Activated naive CD4-positive, alpha-beta T cell treated with anti-CD3 and anti-CD28 coated beads, Interleukin-2, amount 10 ng/mL, durations not matched to agents 7 days and 5 days (primary cell): ENCODE measurements at regions not wholly inside any gene's neighbourhood (a gene's known extent, or its start where the extent isn't known, plus 50 kb on each side); places are given as distances from the start of the nearest gene placed in this dataset.
A peak's percentile ranks its signal among the peaks of the same experiment; 100 is the strongest.

ENCODE experiments used
- CTCF ChIA-PET: fragments of 350-600 bp; sonication (Branson Sonifier 250); formaldehyde crosslinking; loops from one replicate; lab custom pipeline; 2021; ENCODE audit warnings: antibody characterized with exemption; lab: Charles Lee
- DNase-seq: peaks from one replicate; pipeline ENCODE4 v3.0.0-alpha.2; 2020
- H3K27ac Mint-ChIP-seq: one replicate; pipeline ENCODE4 v1.8.0; 2021; ENCODE audit warnings: mild to moderate bottlenecking, moderate library complexity, mixed read lengths
- H3K27me3 Mint-ChIP-seq: one replicate; pipeline ENCODE4 v1.8.0; 2021; ENCODE audit warnings: mild to moderate bottlenecking, mixed read lengths
- H3K36me3 Mint-ChIP-seq: one replicate; pipeline ENCODE4 v1.8.0; 2021; ENCODE audit warnings: mixed read lengths
- H3K4me1 Mint-ChIP-seq: one replicate; pipeline ENCODE4 v1.8.0; 2021; ENCODE audit warnings: mixed read lengths
- H3K4me3 Mint-ChIP-seq: one replicate; pipeline ENCODE4 v1.8.0; 2021; ENCODE audit warnings: mild to moderate bottlenecking, moderate library complexity, mixed read lengths
- H3K9me3 Mint-ChIP-seq: one replicate; pipeline ENCODE4 v1.8.0; 2021; ENCODE audit warnings: mixed read lengths

DNA sequence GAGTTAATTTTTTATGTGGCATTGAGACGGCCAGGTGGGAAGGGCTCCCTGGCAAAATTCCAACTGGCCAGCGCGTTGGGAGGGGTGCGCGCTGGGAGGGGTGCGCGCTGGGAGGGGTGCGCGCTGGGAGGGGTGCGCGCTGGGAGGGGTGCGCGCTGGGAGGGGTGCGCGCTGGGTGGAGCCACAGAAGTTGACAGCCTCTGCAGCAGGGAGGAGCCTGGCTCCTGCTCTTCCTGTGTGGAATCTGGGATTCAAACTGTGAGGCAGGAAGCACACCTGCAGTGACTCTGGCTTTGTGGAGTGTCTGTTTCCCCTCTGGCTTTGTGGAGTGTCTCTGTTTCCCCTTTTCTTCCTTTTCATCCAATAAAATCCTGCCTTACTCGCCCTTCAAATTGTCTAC, 147.9 kb upstream of the CBLN2 start:
- H3K4me1 Mint-ChIP-seq, result no peaks in the 10 kb centered on the region
- no peaks in the 10 kb centered on the region for H3K27me3 Mint-ChIP-seq
- no peak overlapping the region for H3K4me3 Mint-ChIP-seq
- no peak overlapping the region for H3K27ac Mint-ChIP-seq
- CTCF ChIA-PET, result no interaction called here
- no peak for DNase-seq
- no peaks in the 10 kb centered on the region for H3K9me3 Mint-ChIP-seq
- H3K36me3 Mint-ChIP-seq, result no peaks in the 10 kb centered on the region

DNA sequence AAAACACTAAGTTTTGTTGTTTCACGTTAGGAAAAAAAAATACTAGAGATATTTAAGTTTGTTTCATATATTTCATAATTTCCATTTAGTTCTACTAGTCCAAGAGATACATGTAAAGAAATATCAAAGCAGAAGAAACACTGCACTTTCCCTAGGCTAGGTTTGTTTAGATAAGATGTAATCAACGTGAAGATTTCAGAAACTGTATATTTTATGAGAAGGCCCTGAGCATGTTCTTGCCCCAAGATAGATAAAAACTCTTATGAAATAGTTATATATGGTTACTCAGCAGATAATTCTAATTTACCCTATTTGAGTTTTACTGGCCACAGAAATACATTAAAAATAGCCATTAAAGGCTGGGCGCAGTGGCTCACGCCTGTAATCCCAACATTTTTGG, 143.6 kb upstream of the CBLN2 start:
- CTCF ChIA-PET, result no interaction called here
- Mint-ChIP-seq H3K4me1 (no peaks in the 10 kb centered on the region), H3K27me3 (no peaks in the 10 kb centered on the region), H3K9me3 (no peaks in the 10 kb centered on the region), H3K4me3 (no peak overlapping the region), H3K27ac (no peak overlapping the region), H3K36me3 (no peaks in the 10 kb centered on the region)
- no peak for DNase-seq

DNA sequence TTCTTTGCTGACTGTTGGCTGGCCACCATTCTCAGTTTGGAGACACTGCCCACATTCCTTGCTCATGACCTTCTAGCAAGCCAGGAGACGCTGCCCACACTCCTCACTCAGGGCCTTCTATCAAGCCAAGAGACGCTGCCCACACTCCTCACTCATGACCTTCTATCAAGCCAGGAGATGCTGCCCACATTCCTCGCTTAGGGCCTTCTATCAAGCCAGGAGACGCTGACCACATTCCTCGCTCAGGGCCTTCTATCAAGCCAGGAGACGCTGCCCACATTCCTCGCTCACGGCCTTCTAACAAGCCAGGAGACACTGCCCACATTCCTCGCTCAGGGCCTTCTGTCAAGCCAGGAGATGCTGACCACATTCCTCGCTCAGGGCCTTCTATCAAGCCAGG, 131.3 kb upstream of the CBLN2 start:
- Mint-ChIP-seq H3K27me3 (peaks cover 4% of the 10 kb centered on the region), H3K36me3 (no peaks in the 10 kb centered on the region), H3K9me3 (no peaks in the 10 kb centered on the region), H3K4me3 (no peak overlapping the region), H3K4me1 (no peaks in the 10 kb centered on the region), H3K27ac (no peak overlapping the region)
- no peak for DNase-seq
- CTCF ChIA-PET, result no interaction called here

GRCh38 chr18:72674710-72675109, 130.6 kb upstream of the CBLN2 start:
- CTCF ChIA-PET, result no interaction called here
- Mint-ChIP-seq H3K27me3 (peaks cover 4% of the 10 kb centered on the region), H3K4me3 (no peak overlapping the region)

GRCh38 chr18:72673242-72673641, 129.1 kb upstream of the CBLN2 start:
- Mint-ChIP-seq H3K4me1 (no peaks in the 10 kb centered on the region), H3K27me3 (peaks cover 4% of the 10 kb centered on the region), H3K9me3 (no peaks in the 10 kb centered on the region), H3K4me3 (no peak overlapping the region), H3K36me3 (no peaks in the 10 kb centered on the region), H3K27ac (no peak overlapping the region)
- CTCF ChIA-PET, result interaction anchor here (0.9 kb wide), 1 partner anchor 20 kb away, joined by 7 read pairs; no protein-coding TSS in a partner anchor
- DNase-seq, result no peak

More at GRCh38 chr18:72674710-72675109, 130.6 kb upstream of the CBLN2 start:
- H3K9me3 Mint-ChIP-seq, result no peaks in the 10 kb centered on the region
- DNase-seq, result no peak
- H3K27ac Mint-ChIP-seq, result no peak overlapping the region
- H3K36me3 Mint-ChIP-seq, result no peaks in the 10 kb centered on the region
- no peaks in the 10 kb centered on the region for H3K4me1 Mint-ChIP-seq

GRCh38 chr18:72672364-72673184, 128.4 kb upstream of the CBLN2 start:
- Mint-ChIP-seq H3K27ac (no peak overlapping the region), H3K27me3 (peaks cover 4% of the 10 kb centered on the region), H3K4me1 (no peaks in the 10 kb centered on the region), H3K4me3 (no peak overlapping the region), H3K9me3 (no peaks in the 10 kb centered on the region), H3K36me3 (no peaks in the 10 kb centered on the region)
- no peak for DNase-seq
- CTCF ChIA-PET, result interaction anchor here (0.9 to 1.1 kb wide), 2 partner anchors 19 kb away, joined by 5 to 7 read pairs; no protein-coding TSS in a partner anchor

DNA sequence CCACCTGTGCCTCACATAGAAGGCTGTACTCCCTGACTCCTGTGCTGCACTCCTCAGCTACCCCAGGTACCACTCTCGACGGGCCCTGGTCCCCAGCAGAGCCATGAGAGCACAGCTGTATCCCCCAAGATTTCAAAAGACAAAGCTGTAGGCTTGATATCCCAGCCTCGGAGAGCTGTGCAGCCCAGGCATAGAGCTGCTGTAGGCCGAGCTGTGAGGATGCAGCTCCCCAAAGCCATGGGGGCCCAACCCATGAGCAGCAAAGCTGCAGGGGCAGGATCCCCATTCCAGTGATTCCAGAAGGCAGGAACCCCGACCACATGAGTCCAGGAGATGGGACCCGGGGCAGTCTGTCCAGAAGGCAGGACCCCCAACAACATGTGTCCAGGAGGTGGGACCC, 123.8 kb upstream of the CBLN2 start:
- CTCF ChIA-PET, result no interaction called here
- no peak overlapping the region for H3K4me3 Mint-ChIP-seq
- H3K4me1 Mint-ChIP-seq, result no peaks in the 10 kb centered on the region
- H3K27ac Mint-ChIP-seq, result no peak overlapping the region
- no peak for DNase-seq
- no peaks in the 10 kb centered on the region for H3K27me3 Mint-ChIP-seq
- no peaks in the 10 kb centered on the region for H3K9me3 Mint-ChIP-seq
- no peaks in the 10 kb centered on the region for H3K36me3 Mint-ChIP-seq

DNA sequence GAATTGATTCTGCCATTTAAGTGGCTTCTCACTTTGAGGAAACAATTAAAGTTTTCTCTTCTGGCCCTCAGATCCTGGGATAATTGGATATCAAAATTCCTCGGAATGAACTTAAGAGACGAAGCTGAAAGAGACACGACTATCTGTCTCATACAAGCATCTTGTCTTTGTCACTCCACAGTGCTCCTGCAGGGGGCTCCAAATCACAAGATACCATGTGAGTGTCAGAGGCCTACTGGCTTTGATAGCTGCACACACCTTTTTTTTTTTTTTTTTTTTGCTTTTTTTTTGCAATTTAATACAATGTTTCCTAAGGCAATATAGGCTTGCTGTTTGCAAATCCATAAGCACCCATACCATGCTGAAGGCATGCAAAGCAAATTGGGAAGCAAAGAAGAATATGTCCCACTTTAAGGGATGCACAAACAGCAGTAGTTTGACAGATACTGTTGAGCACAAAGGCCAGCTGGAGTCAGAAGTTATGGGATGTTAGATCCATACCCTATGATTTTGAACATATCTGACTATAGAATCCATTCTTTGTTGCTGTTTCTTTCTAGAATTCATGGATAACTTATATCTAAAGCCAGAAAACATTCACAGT, 109.0 kb upstream of the CBLN2 start:
- Mint-ChIP-seq H3K4me1 (no peaks in the 10 kb centered on the region), H3K27me3 (no peaks in the 10 kb centered on the region), H3K9me3 (no peaks in the 10 kb centered on the region), H3K4me3 (no peak overlapping the region), H3K36me3 (no peaks in the 10 kb centered on the region), H3K27ac (no peak overlapping the region)
- CTCF ChIA-PET, result interaction anchor here (1.1 to 2.0 kb wide), 4 partner anchors 9 to 20 kb away, joined by 3 to 7 read pairs (median 5); no protein-coding TSS in a partner anchor
- DNase-seq, result peak; percentile 62

DNA sequence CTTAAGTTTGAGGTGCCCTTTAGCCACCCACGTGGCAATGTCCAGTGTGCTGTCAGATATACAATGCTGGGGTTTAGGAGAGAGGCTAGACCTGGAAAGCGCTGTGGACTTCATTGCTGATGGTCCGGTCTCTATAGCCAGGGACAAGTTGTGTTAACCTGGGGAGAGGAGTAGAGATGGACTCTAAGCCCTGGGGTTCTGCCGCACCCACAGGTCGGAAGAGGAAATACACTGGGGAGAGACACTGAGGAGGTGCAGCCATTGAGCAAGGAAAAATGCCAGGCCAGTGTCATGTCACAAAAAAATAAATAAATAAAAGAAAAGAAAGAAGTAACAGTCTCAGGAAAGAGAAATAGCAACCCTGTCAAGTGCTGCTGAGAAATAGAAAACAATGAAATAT, 106.9 kb upstream of the CBLN2 start:
- Mint-ChIP-seq H3K4me1 (no peaks in the 10 kb centered on the region), H3K36me3 (no peaks in the 10 kb centered on the region), H3K4me3 (no peak overlapping the region), H3K27me3 (no peaks in the 10 kb centered on the region), H3K27ac (no peak overlapping the region), H3K9me3 (no peaks in the 10 kb centered on the region)
- no peak for DNase-seq
- CTCF ChIA-PET, result no interaction called here

GRCh38 chr18:72648481-72648960, 104.4 kb upstream of the CBLN2 start:
- Mint-ChIP-seq H3K9me3 (no peaks in the 10 kb centered on the region), H3K4me3 (no peak overlapping the region), H3K27me3 (no peaks in the 10 kb centered on the region), H3K27ac (no peak overlapping the region), H3K36me3 (no peaks in the 10 kb centered on the region), H3K4me1 (no peaks in the 10 kb centered on the region)
- CTCF ChIA-PET, result no interaction called here
- no peak for DNase-seq

- CTCF ChIA-PET, result no interaction called here
- H3K4me1 Mint-ChIP-seq, result no peaks in the 10 kb centered on the region
- H3K4me3 Mint-ChIP-seq, result no peak overlapping the region
- no peak overlapping the region for H3K27ac Mint-ChIP-seq
- DNase-seq, result no peak
- no peaks in the 10 kb centered on the region for H3K27me3 Mint-ChIP-seq
- H3K9me3 Mint-ChIP-seq, result no peaks in the 10 kb centered on the region
- H3K36me3 Mint-ChIP-seq, result no peaks in the 10 kb centered on the region
These were observed 103.9 kb upstream of the CBLN2 start for GRCh38 chr18:72648079-72648478.

GRCh38 chr18:72640557-72640956, 96.4 kb upstream of the CBLN2 start:
- Mint-ChIP-seq H3K27me3 (no peaks in the 10 kb centered on the region), H3K27ac (no peak overlapping the region), H3K4me3 (no peak overlapping the region), H3K4me1 (no peaks in the 10 kb centered on the region), H3K9me3 (no peaks in the 10 kb centered on the region), H3K36me3 (no peaks in the 10 kb centered on the region)
- no peak for DNase-seq
- CTCF ChIA-PET, result no interaction called here

- Mint-ChIP-seq H3K36me3 (no peaks in the 10 kb centered on the region), H3K27ac (no peak overlapping the region), H3K4me1 (no peaks in the 10 kb centered on the region), H3K4me3 (no peak overlapping the region), H3K9me3 (no peaks in the 10 kb centered on the region), H3K27me3 (no peaks in the 10 kb centered on the region)
- CTCF ChIA-PET, result no interaction called here
- DNase-seq, result no peak
These were observed 94.2 kb upstream of the CBLN2 start for GRCh38 chr18:72638376-72638775.

GRCh38 chr18:72637721-72638120, 93.6 kb upstream of the CBLN2 start:
- CTCF ChIA-PET, result no interaction called here
- Mint-ChIP-seq H3K27me3 (no peaks in the 10 kb centered on the region), H3K9me3 (no peaks in the 10 kb centered on the region), H3K4me3 (no peak overlapping the region), H3K36me3 (no peaks in the 10 kb centered on the region), H3K27ac (no peak overlapping the region), H3K4me1 (no peaks in the 10 kb centered on the region)
- no peak for DNase-seq

GRCh38 chr18:72637299-72637698, 93.2 kb upstream of the CBLN2 start:
- CTCF ChIA-PET, result no interaction called here
- Mint-ChIP-seq H3K36me3 (no peaks in the 10 kb centered on the region), H3K27me3 (no peaks in the 10 kb centered on the region), H3K27ac (no peak overlapping the region), H3K4me1 (no peaks in the 10 kb centered on the region), H3K9me3 (no peaks in the 10 kb centered on the region), H3K4me3 (no peak overlapping the region)
- no peak for DNase-seq
